Globus pallidus (tissue), 1 donor: ENCODE measurements at regions not wholly inside any gene's neighbourhood (a gene's known extent, or its start where the extent isn't known, plus 50 kb on each side); places are given as distances from the start of the nearest gene placed in this dataset.

Experiments
- DNase-seq: peaks from one replicate; pipeline ENCODE4 v3.0.0-alpha.2; 2015; ENCODE audit warnings: low spot score

- no peak for DNase-seq
Observed at GRCh38 chr16:59173408-59173831, 439.3 kb upstream of the GOT2 start.

- DNase-seq, result no peak
Observed at GRCh38 chr16:59170099-59170712, 436.1 kb upstream of the GOT2 start.

GRCh38 chr16:59169168-59169567 lies 435.1 kb upstream of the GOT2 start:
- DNase-seq, result no peak

- no peak for DNase-seq
Observed at GRCh38 chr16:59168461-59169114, 434.5 kb upstream of the GOT2 start.

GRCh38 chr16:59164461-59164860 lies 430.3 kb upstream of the GOT2 start:
- no peak for DNase-seq

GRCh38 chr16:59163371-59164055 lies 429.4 kb upstream of the GOT2 start:
- DNase-seq, result no peak

GRCh38 chr16:59161679-59162078 lies 427.6 kb upstream of the GOT2 start:
- DNase-seq, result no peak

- no peak for DNase-seq
Observed at GRCh38 chr16:59154295-59154694, 420.2 kb upstream of the GOT2 start.

- DNase-seq, result no peak
Observed at GRCh38 chr16:59148769-59149155, 414.6 kb upstream of the GOT2 start.

GRCh38 chr16:59148056-59148768 lies 414.1 kb upstream of the GOT2 start:
- no peak for DNase-seq

- DNase-seq, result no peak
Observed at GRCh38 chr16:59146140-59146539, 412.0 kb upstream of the GOT2 start.

- no peak for DNase-seq
Observed at GRCh38 chr16:59144841-59145240, 410.7 kb upstream of the GOT2 start.

- no peak for DNase-seq
Observed at GRCh38 chr16:59144326-59144725, 410.2 kb upstream of the GOT2 start.

GRCh38 chr16:59126486-59126885 lies 392.4 kb upstream of the GOT2 start:
- no peak for DNase-seq

GRCh38 chr16:59124056-59124455 lies 389.9 kb upstream of the GOT2 start:
- DNase-seq, result no peak

GRCh38 chr16:59123479-59123878 lies 389.4 kb upstream of the GOT2 start:
- DNase-seq, result no peak

GRCh38 chr16:59122262-59122537 lies 388.1 kb upstream of the GOT2 start:
- no peak for DNase-seq

GRCh38 chr16:59121411-59122261 lies 387.5 kb upstream of the GOT2 start:
- no peak for DNase-seq

- no peak for DNase-seq
Observed at GRCh38 chr16:59116744-59117143, 382.6 kb upstream of the GOT2 start.

GRCh38 chr16:59114790-59115189 lies 380.7 kb upstream of the GOT2 start:
- DNase-seq, result no peak

- no peak for DNase-seq
Observed at GRCh38 chr16:59113004-59113670, 379.0 kb upstream of the GOT2 start.

GRCh38 chr16:59111280-59111679 lies 377.2 kb upstream of the GOT2 start:
- no peak for DNase-seq
